Left lung (tissue), 4 donors: ENCODE measurements at regions not wholly inside any gene's neighbourhood (a gene's known extent, or its start where the extent isn't known, plus 50 kb on each side); places are given as distances from the start of the nearest gene placed in this dataset.

Experiments used
- ATAC-seq: fragments of 200-7000 bp; cut with Tn5 transposase; one replicate; pipeline ENCODE4 v1.9.1; 2020; ENCODE audit warnings: moderate library complexity
- DNase-seq, 4 donors: peaks; one replicate each; pipeline ENCODE4 v3.0.0-alpha.2; 2013 to 2020
- H3K27ac ChIP-seq, 2 donors: fragments of 200-600 bp; sonication (generic) in 1 of 2; one replicate each; pipeline versions ENCODE4 v1.5.0 to v1.8.0; 2020 to 2021
- H3K27me3 ChIP-seq, 2 donors: fragments of 200-600 bp; sonication (generic) in 1 of 2; one replicate each; pipeline versions ENCODE4 v1.5.0 to v1.8.0; 2020 to 2021
- H3K36me3 ChIP-seq, 2 donors: fragments of 200-600 bp; sonication (generic) in 1 of 2; one replicate each; pipeline versions ENCODE4 v1.5.0 to v1.8.0; 2020 to 2021
- H3K4me1 ChIP-seq, 2 donors: fragments of 200-600 bp; one replicate each; pipeline ENCODE4 v1.8.0; 2021
- H3K4me3 ChIP-seq, 2 donors: fragments of 200-600 bp; sonication (generic) in 1 of 2; one replicate each; pipeline versions ENCODE4 v1.5.0 to v1.8.0; 2020 to 2021; ENCODE audit warnings: mild to moderate bottlenecking in 1 of 2
- H3K9me3 ChIP-seq, 2 donors: fragments of 200-600 bp; sonication (generic) in 1 of 2; one replicate each; pipeline versions ENCODE4 v1.5.0 to v1.8.0; 2020 to 2021
- CTCF ChIP-seq, 2 donors: fragments of 200-600 bp; sonication (generic) in 1 of 2; IDR thresholded peaks; one replicate each; pipeline versions ENCODE4 v1.5.0 to v1.8.0; 2021; ENCODE audit warnings: antibody characterized with exemption in 2 of 2
- intact Hi-C, 2 donors: fragments of 100-400 bp; cut with DNase I; formaldehyde crosslinking; loops; one replicate each; pipeline versions ENCODE4 v1.11.2 to v1.14.2; 2022
- donor health status: DM: no; HTN: yes; CAD: no.
- donor health status: DM: no; HTN: no; CAD: no.

GRCh38 chr5:114210662-114211061, 151.2 kb upstream of the KCNN2 start:
- Histone ChIP-seq H3K4me3 (no peak overlapping the region), H3K4me1 (no peaks in the 10 kb centered on the region), H3K9me3 (no peaks in the 10 kb centered on the region), H3K36me3 (no peaks in the 10 kb centered on the region), H3K27me3 (no peaks in the 10 kb centered on the region), H3K27ac (no peak overlapping the region)
- no peak for TF ChIP-seq CTCF (IDR thresholded peaks at IDR 0.05)
- ATAC-seq: peak; percentile 87
- intact Hi-C loops: no loop called here
- DNase-seq: peak in 2 of 4 donors; percentile 1 to 13

GRCh38 chr5:114221807-114222206, 140.1 kb upstream of the KCNN2 start:
- DNase-seq (no peak), ATAC-seq (no peak)
- no peaks in the 10 kb centered on the region for H3K4me1 ChIP-seq
- TF ChIP-seq CTCF (IDR thresholded peaks at IDR 0.05): no peak
- no peaks in the 10 kb centered on the region for H3K36me3 ChIP-seq
- intact Hi-C loops: no loop called here
- H3K27me3 ChIP-seq: no peaks in the 10 kb centered on the region
- H3K4me3 ChIP-seq: no peak overlapping the region
- peaks cover 0 to 43% of the 10 kb centered on the region in 2 donors for H3K9me3 ChIP-seq
- no peak overlapping the region for H3K27ac ChIP-seq

GRCh38 chr5:114223866-114224265, 138.0 kb upstream of the KCNN2 start:
- ATAC-seq (peak; percentile 57), DNase-seq (no peak)
- intact Hi-C loops: no loop called here
- TF ChIP-seq CTCF (IDR thresholded peaks at IDR 0.05): peak in 1 of 2 donors; percentile 28
- H3K9me3 ChIP-seq: peaks cover 0 to 28% of the 10 kb centered on the region in 2 donors
- no peak overlapping the region for H3K4me3 ChIP-seq
- no peak overlapping the region for H3K27ac ChIP-seq
- no peaks in the 10 kb centered on the region for H3K27me3 ChIP-seq
- H3K4me1 ChIP-seq: no peaks in the 10 kb centered on the region
- no peaks in the 10 kb centered on the region for H3K36me3 ChIP-seq

- no peak for TF ChIP-seq CTCF (IDR thresholded peaks at IDR 0.05)
- Histone ChIP-seq H3K9me3 (no peaks in the 10 kb centered on the region), H3K4me3 (no peak overlapping the region), H3K27me3 (no peaks in the 10 kb centered on the region), H3K27ac (no peak overlapping the region), H3K36me3 (no peaks in the 10 kb centered on the region), H3K4me1 (no peaks in the 10 kb centered on the region)
- DNase-seq (no peak), ATAC-seq (no peak)
- intact Hi-C loops: no loop called here
Measured at GRCh38 chr5:114237766-114238165, 124.1 kb upstream of the KCNN2 start.

GRCh38 chr5:114238771-114239313, 123.0 kb upstream of the KCNN2 start:
- no peak for ATAC-seq
- H3K4me3 ChIP-seq: no peak overlapping the region
- H3K36me3 ChIP-seq: no peaks in the 10 kb centered on the region
- no peaks in the 10 kb centered on the region for H3K9me3 ChIP-seq
- intact Hi-C loops: no loop called here
- no peaks in the 10 kb centered on the region for H3K4me1 ChIP-seq
- H3K27me3 ChIP-seq: no peaks in the 10 kb centered on the region
- DNase-seq: no peak
- H3K27ac ChIP-seq: no peak overlapping the region
- TF ChIP-seq CTCF (IDR thresholded peaks at IDR 0.05): no peak
